HEK293 (cell line): ENCODE measurements at regions not wholly inside any gene's neighbourhood (a gene's known extent, or its start where the extent isn't known, plus 50 kb on each side); places are given as distances from the start of the nearest gene placed in this dataset.
A peak's percentile ranks its signal among the peaks of the same experiment; 100 is the strongest.

Experiments used
- CTCF ChIA-PET: fragments of 350-600 bp; formaldehyde crosslinking; extraction: SDS; loops from one replicate; lab custom pipeline; 2021; ENCODE audit warnings: antibody characterized with exemption; lab: Yijun Ruan, JAX
- POLR2A ChIA-PET: fragments of 300-600 bp; formaldehyde crosslinking; extraction: SDS; loops from one replicate; lab custom pipeline; 2020; ENCODE audit warnings: antibody characterized with exemption, inconsistent platforms; lab: Yijun Ruan, JAX
- H3K27ac ChIP-seq: fragments of 200-500 bp; sonication (Bioruptor generic); 2 replicates; pipeline ENCODE4 v1.5.1; 2014; ENCODE audit warnings: low read depth, low read length, control low read depth, inconsistent platforms; ENCODE audit errors: extremely low read depth
- H3K36me3 ChIP-seq, 2 experiments: fragments of 200-500 bp in 1 of 2; sonication (Bioruptor generic) in 1 of 2; 1 replicate in 1 of 2; 2 replicates in 1 of 2; pipeline ENCODE4 v1.5.1; 2014 to 2017; ENCODE audit warnings: inconsistent platforms in 2 of 2, low read length in 2 of 2; ENCODE audit not compliant: control insufficient read depth in 2 of 2, insufficient read depth in 1 of 2
- H3K4me1 ChIP-seq: fragments of 200-500 bp; sonication (Bioruptor generic); 2 replicates; pipeline ENCODE4 v1.5.1; 2014; ENCODE audit warnings: mild to moderate bottlenecking, low read length, inconsistent platforms; ENCODE audit not compliant: control insufficient read depth, insufficient read depth
- H3K4me3 ChIP-seq: 2 replicates; pipeline ENCODE4 v1.5.1; 2011; ENCODE audit warnings: low read depth, mild to moderate bottlenecking, control low read depth, low read length, moderate library complexity
- H3K9me3 ChIP-seq: fragments of 200-500 bp; sonication (Bioruptor generic); 2 replicates; pipeline ENCODE4 v1.5.1; 2014; ENCODE audit warnings: low read depth, low read length, inconsistent platforms; ENCODE audit not compliant: control insufficient read depth, insufficient read depth
- GLIS1 ChIP-seq: fragments of 450-650 bp; formaldehyde crosslinking; IDR thresholded peaks from 2 replicates; pipeline ENCODE4 v1.5.1; 2016; ENCODE audit warnings: missing biosample characterization, missing genetic modification characterization
- IKZF3 ChIP-seq: fragments of 450-650 bp; IDR thresholded peaks from 2 replicates; pipeline ENCODE4 v1.5.0; 2018; ENCODE audit warnings: missing biosample characterization, mild to moderate bottlenecking, missing genetic modification characterization, moderate library complexity
- MZF1 ChIP-seq: fragments of 450-650 bp; formaldehyde crosslinking; IDR thresholded peaks from 2 replicates; pipeline ENCODE4 v1.5.1; 2017; ENCODE audit warnings: missing biosample characterization, missing genetic modification characterization, borderline replicate concordance
- REPIN1 ChIP-seq: fragments of 450-650 bp; formaldehyde crosslinking; IDR thresholded peaks from 2 replicates; pipeline ENCODE4 v1.5.1; 2017; ENCODE audit warnings: missing biosample characterization, missing genetic modification characterization, low read depth
- ZBTB48 ChIP-seq: fragments of 450-650 bp; formaldehyde crosslinking; IDR thresholded peaks from 2 replicates; pipeline ENCODE4 v1.5.1; 2016; ENCODE audit warnings: missing biosample characterization, missing genetic modification characterization
- ZNF146 ChIP-seq: fragments of 450-650 bp; formaldehyde crosslinking; IDR thresholded peaks from 2 replicates; pipeline ENCODE4 v1.5.1; 2016; ENCODE audit warnings: missing biosample characterization, missing genetic modification characterization
- ZNF16 ChIP-seq: fragments of 450-650 bp; formaldehyde crosslinking; IDR thresholded peaks from 2 replicates; pipeline ENCODE4 v1.5.1; 2016; ENCODE audit warnings: low read depth, missing biosample characterization, missing genetic modification characterization
- ZNF184 ChIP-seq: fragments of 450-650 bp; IDR thresholded peaks from 2 replicates; pipeline ENCODE4 v1.5.1; 2018; ENCODE audit warnings: missing biosample characterization, mild to moderate bottlenecking, missing genetic modification characterization
- ZNF24 ChIP-seq: fragments of 450-650 bp; formaldehyde crosslinking; IDR thresholded peaks from 2 replicates; pipeline ENCODE4 v1.5.1; 2016; ENCODE audit warnings: missing biosample characterization, missing genetic modification characterization
- ZNF302 ChIP-seq: fragments of 450-650 bp; formaldehyde crosslinking; IDR thresholded peaks from 2 replicates; pipeline ENCODE4 v1.5.1; 2016; ENCODE audit warnings: missing biosample characterization, missing genetic modification characterization, low read depth
- ZNF341 ChIP-seq: fragments of 450-650 bp; formaldehyde crosslinking; IDR thresholded peaks from 2 replicates; pipeline ENCODE4; 2016; ENCODE audit warnings: low read depth, missing biosample characterization, missing genetic modification characterization
- ZNF530 ChIP-seq: fragments of 450-650 bp; formaldehyde crosslinking; IDR thresholded peaks from 2 replicates; pipeline ENCODE4 v1.5.1; 2016; ENCODE audit warnings: low read depth, missing biosample characterization, missing genetic modification characterization
- ZNF555 ChIP-seq: fragments of 450-650 bp; formaldehyde crosslinking; conservative IDR thresholded peaks from 2 replicates; pipeline ENCODE4 v1.5.1; 2017; ENCODE audit warnings: missing biosample characterization, mild to moderate bottlenecking, missing genetic modification characterization, inconsistent platforms
- ZNF571 ChIP-seq: fragments of 450-650 bp; formaldehyde crosslinking; IDR thresholded peaks from 2 replicates; pipeline ENCODE4 v1.5.0; 2017; ENCODE audit warnings: missing biosample characterization, missing genetic modification characterization
- ZNF621 ChIP-seq: fragments of 450-650 bp; formaldehyde crosslinking; IDR thresholded peaks from 2 replicates; pipeline ENCODE4 v1.5.1; 2017; ENCODE audit warnings: missing biosample characterization, missing genetic modification characterization
- ZNF623 ChIP-seq: fragments of 450-650 bp; formaldehyde crosslinking; IDR thresholded peaks from 2 replicates; pipeline ENCODE4 v1.5.1; 2016; ENCODE audit warnings: missing biosample characterization, missing genetic modification characterization
- ZNF664 ChIP-seq: fragments of 450-650 bp; formaldehyde crosslinking; IDR thresholded peaks from 2 replicates; pipeline ENCODE4 v1.5.1; 2016; ENCODE audit warnings: missing biosample characterization, missing genetic modification characterization
- ZNF677 ChIP-seq: fragments of 450-650 bp; IDR thresholded peaks from 2 replicates; pipeline ENCODE4 v1.5.0; 2018; ENCODE audit warnings: missing biosample characterization, mild to moderate bottlenecking, missing genetic modification characterization, moderate library complexity
- ZNF768 ChIP-seq: fragments of 450-650 bp; formaldehyde crosslinking; IDR thresholded peaks from 2 replicates; pipeline ENCODE4 v1.5.1; 2018; ENCODE audit warnings: missing biosample characterization, mild to moderate bottlenecking, missing genetic modification characterization
- ZSCAN23 ChIP-seq: fragments of 450-650 bp; formaldehyde crosslinking; IDR thresholded peaks from 2 replicates; pipeline ENCODE4 v1.5.1; 2016; ENCODE audit warnings: missing biosample characterization, missing genetic modification characterization
- ZSCAN30 ChIP-seq: fragments of 450-650 bp; IDR thresholded peaks from 2 replicates; pipeline ENCODE4 v1.5.1; 2018; ENCODE audit warnings: missing biosample characterization, mild to moderate bottlenecking, missing genetic modification characterization, moderate library complexity
- TF ChIP-seq, protein P1 (sequence below): fragments of 450-650 bp; formaldehyde crosslinking; IDR thresholded peaks from 2 replicates; pipeline ENCODE4 v1.5.1; 2016; ENCODE audit warnings: missing biosample characterization, missing genetic modification characterization
- TF ChIP-seq, protein P2 (sequence below): fragments of 450-650 bp; formaldehyde crosslinking; IDR thresholded peaks from 2 replicates; pipeline ENCODE4 v1.5.1; 2016; ENCODE audit warnings: missing biosample characterization, missing genetic modification characterization
- TF ChIP-seq, protein P3 (sequence below): fragments of 450-650 bp; formaldehyde crosslinking; IDR thresholded peaks from 2 replicates; pipeline ENCODE4 v1.5.1; 2017; ENCODE audit warnings: missing biosample characterization, missing genetic modification characterization

DNA sequence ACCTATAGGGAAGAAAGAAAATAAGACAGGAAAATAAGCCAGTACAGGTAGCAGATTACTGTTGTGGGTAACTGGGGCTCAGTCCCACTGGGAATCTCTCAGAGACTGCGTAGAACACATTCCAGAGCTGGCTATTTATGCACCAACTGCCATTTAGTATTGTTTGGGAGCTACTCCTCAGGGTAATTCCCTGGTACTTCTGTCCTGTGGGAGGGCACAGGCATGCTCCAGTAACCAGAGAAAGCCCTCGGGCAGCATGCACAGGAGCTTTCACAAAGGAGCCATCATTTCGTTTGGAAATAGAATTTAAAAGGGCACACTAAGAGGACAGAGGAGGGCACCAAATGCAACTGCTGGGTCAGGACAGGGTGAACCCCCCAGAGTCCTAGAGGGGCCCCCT, 148.0 kb upstream of the LRFN2 start (continued):
- TF ChIP-seq ZNF302 (tag by site-specific recombination), result no peak
- TF ChIP-seq ZNF184 (tag by site-specific recombination), result no peak
- TF ChIP-seq, all 188 proteins: peak for 0

DNA sequence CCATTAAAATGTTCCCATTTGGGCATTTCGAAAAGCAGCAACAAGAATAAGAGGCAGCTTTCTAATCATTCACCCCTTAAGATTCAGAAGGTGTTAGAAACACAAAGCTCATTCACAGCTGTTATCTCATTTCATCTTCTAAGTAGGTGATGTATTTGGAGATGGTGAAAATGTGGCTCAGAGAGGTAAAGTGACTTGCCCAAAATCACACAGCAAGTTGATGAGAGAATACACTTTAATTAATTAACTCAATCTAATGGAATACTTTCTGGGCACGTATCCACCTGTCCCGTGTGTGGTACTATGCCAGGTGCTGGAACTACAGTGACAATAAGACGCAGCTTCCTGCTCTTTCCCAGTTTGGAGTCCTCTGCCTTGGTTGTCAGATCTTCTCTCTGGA, 147.4 kb upstream of the LRFN2 start:
- POLR2A ChIA-PET, result no interaction called here
- 0 out of 2 replicates have a peak, but pooled peaks have one; percentile 38 for TF ChIP-seq ZNF768 (tag by site-specific recombination)
- TF ChIP-seq ZNF24 (tag by site-specific recombination), result no peak
- Histone ChIP-seq H3K9me3 (no peaks in the 10 kb centered on the region), H3K27ac (no peak overlapping the region), H3K4me1 (no peaks in the 10 kb centered on the region), H3K36me3 (no peaks in the 10 kb centered on the region), H3K4me3 (no peak overlapping the region)
- CTCF ChIA-PET, result interaction anchor here (0.6 to 1.2 kb wide), 2 partner anchors 10 to 1992 kb away, joined by 3 read pairs; no protein-coding TSS in a partner anchor

DNA sequence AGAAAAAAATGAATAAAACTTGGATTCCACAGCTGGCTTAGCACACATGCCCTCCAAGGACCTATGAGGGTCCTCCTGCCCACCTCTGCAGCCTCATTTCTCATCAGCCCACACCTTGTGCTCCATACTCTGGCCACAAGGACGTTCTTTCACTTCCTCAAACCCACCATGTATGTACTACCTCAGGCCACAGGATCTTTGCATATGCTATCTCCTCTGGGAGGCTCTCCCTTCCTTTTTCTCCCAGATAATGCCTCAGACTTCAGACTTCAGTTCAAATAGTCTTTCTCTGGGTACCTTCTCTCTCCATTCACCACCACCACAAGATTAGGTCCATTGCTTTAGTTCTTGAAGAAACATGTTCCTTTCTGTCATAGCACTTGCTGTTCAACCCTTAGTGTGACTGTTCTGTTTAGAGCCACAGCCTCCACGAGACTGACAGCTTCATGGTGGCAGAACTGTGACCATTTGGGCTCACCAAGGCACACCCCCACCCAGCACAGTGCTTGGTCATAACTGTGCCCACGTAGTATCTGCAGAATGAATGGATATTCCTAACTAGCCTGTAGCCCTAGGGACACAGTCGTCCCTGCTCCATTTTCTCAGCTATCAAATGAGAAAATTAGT, 146.7 kb upstream of the LRFN2 start:
- POLR2A ChIA-PET, result no interaction called here
- CTCF ChIA-PET, result interaction anchor here (1.2 kb wide), 1 partner anchor 11 kb away, joined by 3 read pairs; no protein-coding TSS in a partner anchor
- no peaks in the 10 kb centered on the region for H3K4me1 ChIP-seq
- no peaks in the 10 kb centered on the region for H3K36me3 ChIP-seq
- TF ChIP-seq, protein P1, sequence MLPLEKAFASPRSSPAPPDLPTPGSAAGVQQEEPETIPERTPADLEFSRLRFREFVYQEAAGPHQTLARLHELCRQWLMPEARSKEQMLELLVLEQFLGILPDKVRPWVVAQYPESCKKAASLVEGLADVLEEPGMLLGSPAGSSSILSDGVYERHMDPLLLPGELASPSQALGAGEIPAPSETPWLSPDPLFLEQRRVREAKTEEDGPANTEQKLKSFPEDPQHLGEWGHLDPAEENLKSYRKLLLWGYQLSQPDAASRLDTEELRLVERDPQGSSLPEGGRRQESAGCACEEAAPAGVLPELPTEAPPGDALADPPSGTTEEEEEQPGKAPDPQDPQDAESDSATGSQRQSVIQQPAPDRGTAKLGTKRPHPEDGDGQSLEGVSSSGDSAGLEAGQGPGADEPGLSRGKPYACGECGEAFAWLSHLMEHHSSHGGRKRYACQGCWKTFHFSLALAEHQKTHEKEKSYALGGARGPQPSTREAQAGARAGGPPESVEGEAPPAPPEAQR (tag by site-specific recombination), result no peak
- TF ChIP-seq ZNF677 (tag by site-specific recombination) (no peak), ZNF623 (tag by site-specific recombination) (peak; percentile 80), GLIS1 (no peak), MZF1 (tag by site-specific recombination) (no peak), ZNF16 (tag by site-specific recombination) (no peak), ZNF621 (tag by site-specific recombination) (no peak)
- TF ChIP-seq, protein P2, sequence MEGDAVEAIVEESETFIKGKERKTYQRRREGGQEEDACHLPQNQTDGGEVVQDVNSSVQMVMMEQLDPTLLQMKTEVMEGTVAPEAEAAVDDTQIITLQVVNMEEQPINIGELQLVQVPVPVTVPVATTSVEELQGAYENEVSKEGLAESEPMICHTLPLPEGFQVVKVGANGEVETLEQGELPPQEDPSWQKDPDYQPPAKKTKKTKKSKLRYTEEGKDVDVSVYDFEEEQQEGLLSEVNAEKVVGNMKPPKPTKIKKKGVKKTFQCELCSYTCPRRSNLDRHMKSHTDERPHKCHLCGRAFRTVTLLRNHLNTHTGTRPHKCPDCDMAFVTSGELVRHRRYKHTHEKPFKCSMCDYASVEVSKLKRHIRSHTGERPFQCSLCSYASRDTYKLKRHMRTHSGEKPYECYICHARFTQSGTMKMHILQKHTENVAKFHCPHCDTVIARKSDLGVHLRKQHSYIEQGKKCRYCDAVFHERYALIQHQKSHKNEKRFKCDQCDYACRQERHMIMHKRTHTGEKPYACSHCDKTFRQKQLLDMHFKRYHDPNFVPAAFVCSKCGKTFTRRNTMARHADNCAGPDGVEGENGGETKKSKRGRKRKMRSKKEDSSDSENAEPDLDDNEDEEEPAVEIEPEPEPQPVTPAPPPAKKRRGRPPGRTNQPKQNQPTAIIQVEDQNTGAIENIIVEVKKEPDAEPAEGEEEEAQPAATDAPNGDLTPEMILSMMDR, result no peak
- TF ChIP-seq, protein P3, sequence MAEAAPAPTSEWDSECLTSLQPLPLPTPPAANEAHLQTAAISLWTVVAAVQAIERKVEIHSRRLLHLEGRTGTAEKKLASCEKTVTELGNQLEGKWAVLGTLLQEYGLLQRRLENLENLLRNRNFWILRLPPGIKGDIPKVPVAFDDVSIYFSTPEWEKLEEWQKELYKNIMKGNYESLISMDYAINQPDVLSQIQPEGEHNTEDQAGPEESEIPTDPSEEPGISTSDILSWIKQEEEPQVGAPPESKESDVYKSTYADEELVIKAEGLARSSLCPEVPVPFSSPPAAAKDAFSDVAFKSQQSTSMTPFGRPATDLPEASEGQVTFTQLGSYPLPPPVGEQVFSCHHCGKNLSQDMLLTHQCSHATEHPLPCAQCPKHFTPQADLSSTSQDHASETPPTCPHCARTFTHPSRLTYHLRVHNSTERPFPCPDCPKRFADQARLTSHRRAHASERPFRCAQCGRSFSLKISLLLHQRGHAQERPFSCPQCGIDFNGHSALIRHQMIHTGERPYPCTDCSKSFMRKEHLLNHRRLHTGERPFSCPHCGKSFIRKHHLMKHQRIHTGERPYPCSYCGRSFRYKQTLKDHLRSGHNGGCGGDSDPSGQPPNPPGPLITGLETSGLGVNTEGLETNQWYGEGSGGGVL (tag by site-specific recombination), result no peak
- H3K27ac ChIP-seq, result no peak overlapping the region
- H3K9me3 ChIP-seq, result no peaks in the 10 kb centered on the region
- H3K4me3 ChIP-seq, result no peak overlapping the region

DNA sequence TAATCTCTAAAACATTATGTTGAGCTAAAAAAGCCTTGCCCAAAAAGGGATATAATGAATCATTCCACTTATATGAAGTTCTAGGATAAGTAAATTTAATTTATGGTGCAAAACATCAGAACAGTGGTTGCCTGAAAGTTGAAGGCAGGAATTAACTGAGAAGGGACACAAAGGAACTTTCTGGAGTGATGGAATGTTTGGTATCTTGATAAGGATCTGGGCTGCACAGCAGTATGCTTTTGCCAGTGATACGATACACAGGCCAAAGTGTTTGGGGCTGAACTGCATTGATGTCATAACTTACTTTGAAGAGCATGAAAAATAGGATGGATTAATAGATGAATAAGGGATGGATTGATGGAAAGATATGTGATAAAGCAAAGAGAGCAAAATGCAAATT, 146.1 kb upstream of the LRFN2 start:
- ChIA-PET CTCF (no interaction called here), POLR2A (no interaction called here)
- no peaks in the 10 kb centered on the region for H3K9me3 ChIP-seq
- no peak overlapping the region for H3K4me3 ChIP-seq
- no peak for TF ChIP-seq ZSCAN23 (tag by site-specific recombination)
- no peak for TF ChIP-seq ZSCAN30 (tag by site-specific recombination)
- TF ChIP-seq ZNF530 (tag by site-specific recombination), result no peak
- TF ChIP-seq ZNF555 (tag by site-specific recombination), result no peak
- no peak for TF ChIP-seq ZNF571 (tag by site-specific recombination)
- TF ChIP-seq IKZF3 (tag by site-specific recombination), result no peak
- TF ChIP-seq ZNF341 (tag by site-specific recombination), result no peak
- TF ChIP-seq ZNF146 (tag by site-specific recombination), result no peak
- no peak for TF ChIP-seq REPIN1 (tag by site-specific recombination)
- no peak for TF ChIP-seq ZNF664 (tag by site-specific recombination)
- TF ChIP-seq ZBTB48 (tag by site-specific recombination), result no peak
- no peaks in the 10 kb centered on the region for H3K36me3 ChIP-seq
- H3K27ac ChIP-seq, result no peak overlapping the region
- H3K4me1 ChIP-seq, result no peaks in the 10 kb centered on the region
